ENCODE measurements at regions not wholly inside any gene's neighbourhood (a gene's known extent, or its start where the extent isn't known, plus 50 kb on each side); places are given as distances from the start of the nearest gene placed in this dataset.
"Not testable (repeated sequence)": the region's sequence is repeated elsewhere in the genome, so short reads cannot be mapped to it uniquely, and the experiment has no call there.

DNA sequence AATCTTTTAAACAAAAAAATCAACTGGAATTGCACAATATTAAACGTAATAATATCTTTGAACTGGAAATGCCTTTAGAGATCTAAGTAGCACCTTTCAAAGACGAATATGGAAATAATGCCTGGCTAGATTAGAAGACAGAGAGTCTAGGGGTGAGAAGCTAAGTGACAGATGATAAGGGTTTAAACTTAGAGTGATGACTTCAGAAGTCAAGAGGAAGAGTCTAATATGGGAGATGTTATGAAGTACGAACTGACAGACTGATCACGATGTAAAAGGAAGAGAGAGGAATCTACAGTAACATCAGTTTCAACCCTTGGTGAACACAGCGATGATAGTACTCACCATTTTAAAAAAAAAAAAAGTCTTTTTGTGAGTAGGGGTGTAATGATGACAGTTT is 57.9 kb downstream of the HINT1 start:
- DNase-seq = no peak

DNA sequence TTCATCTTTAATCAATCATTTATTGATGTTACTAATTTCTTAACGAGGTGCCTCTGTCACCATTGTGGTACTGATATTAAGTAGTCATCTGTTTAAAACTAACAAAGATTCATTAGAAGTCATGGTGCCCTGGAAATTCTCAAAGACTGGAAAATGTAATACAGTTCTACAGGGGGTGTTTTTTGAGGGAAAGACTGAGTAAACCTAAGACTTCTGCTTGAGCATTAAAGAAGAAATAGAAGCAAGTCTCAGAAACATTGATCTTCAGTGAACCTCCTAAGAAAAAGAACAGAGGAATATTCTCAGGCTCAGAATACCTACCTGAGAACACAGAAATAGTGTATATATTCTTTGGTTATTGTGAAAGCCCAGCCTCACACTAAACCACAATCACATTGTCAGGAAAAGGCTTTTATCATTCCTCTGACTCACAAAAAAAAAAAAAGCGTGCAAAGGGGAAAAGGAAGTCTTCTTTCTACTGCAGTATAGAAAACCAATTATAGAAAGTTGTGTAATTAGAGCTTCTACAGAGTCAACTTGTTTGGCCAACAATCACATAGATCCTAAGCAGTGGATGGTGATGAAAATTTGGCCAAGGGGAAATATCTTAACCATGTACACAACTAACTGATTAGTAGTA is 60.8 kb downstream of the HINT1 start:
- no peak for DNase-seq

DNA sequence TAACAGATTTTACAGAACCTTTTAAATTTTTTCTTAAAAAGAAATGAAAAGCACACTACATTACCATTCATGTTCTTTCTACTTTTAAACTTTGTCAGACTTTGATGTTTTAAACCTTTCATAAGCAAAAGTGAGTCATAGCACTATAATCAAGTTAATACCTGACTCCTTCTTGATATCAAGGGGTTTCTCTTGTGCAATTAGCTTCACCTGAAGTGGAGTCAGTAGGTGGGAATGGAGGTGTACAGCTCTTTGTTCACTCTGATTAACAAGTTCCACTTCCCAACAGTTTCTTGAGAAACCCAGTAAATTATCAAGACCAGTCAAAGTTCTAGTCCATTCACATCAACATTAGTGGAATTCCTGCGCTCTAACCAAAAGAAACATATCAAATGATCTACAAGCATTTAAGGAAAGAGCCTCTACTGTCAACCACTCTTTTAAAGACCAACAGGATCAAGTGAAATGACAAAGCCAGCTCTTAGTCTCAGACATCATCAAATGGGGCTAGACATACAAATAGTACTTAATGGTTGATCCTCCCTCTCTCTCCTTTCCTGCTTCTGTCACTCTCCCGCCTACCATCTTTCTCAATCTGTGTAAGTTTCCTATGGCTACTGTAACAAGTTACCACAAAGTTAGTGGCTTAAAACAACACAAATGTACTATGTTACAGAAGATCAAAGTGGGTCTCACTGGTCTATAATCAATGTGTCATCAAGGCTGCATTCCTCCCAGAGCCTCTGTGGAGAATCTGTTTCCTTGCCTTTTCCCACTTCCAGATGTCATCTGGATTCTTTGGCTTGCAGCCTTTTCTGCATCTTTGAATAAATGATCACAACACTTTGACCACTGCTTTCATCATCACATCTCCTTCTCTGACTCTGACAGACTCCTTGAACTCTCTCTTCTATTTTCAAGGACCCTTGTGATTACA is 68.0 kb downstream of the HINT1 start:
- DNase-seq = no peak

DNA sequence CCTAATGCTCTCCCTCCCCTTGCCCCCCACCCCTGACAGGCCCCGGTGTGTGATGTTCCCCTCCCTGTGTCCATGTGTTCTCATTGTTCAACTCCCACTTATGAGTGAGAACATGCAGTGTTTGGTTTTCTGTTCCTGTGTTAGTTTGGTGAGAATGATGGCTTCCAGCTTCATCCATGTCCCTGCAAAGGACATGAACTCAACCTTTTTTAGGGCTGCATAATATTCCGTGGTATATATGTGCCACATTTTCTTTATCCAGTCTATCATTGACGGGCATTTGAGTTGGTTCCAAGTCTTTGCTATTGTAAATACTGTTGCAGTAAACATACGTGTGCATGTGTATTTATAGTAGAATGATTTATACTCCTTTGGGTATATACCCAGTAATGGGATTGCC is 69.5 kb downstream of the HINT1 start:
- DNase-seq = not testable (repeated sequence)

- no peak for DNase-seq
These were observed 80.6 kb downstream of the HINT1 start for GRCh38 chr5:131084436-131084835.

DNA sequence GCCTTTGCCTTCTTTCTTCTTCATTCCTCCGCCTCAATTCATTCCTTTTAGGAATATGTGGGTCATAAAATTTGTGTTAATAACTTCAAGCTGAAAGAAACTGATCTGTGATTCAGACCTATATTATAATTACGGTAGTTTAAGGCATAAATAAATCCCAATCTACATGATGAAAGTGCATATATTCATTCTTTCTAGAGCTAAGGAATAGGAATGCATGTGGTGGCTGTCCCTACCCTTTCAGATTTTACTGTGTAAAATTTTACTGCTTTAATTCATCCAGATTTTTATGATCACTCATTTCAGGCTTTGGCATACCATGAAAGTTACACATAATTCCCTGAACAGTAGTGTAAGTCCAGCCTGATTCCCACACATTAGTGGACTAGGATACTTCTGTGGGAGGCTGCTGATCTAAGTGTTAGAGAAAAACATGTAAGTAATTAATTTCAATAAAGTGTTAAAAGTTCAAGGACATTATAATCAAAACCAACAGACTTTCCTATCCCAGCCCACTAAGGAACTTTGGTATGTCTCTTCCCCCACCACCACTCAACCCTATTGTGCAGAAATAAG is 83.1 kb downstream of the HINT1 start:
- DNase-seq = no peak

- DNase-seq = no peak
These were observed 83.7 kb downstream of the HINT1 start for GRCh38 chr5:131081374-131081773.

DNA sequence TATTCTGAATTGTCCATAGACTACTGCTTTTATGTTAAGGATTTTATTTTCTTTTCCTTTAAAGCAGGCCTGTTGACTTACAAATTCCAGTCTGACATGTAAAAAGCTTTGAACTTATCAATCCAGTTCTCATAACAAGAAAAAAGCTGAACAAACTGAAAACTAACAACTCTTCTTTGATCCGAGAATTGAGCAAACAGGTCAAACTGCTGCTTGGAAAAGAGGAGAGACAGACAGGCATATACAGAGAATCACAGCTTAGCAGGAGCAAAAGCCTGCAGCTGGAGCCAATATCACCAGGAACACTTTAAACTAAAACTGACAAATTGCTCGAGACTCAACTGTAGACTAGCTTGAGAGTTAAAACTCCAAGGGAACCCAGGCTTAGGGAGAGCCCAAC is 85.8 kb downstream of the HINT1 start:
- no peak for DNase-seq

GRCh38 chr5:131068893-131069643 is 96.0 kb downstream of the HINT1 start:
- peak; percentile 60 for DNase-seq

- no peak for DNase-seq
These were observed 97.0 kb downstream of the HINT1 start for GRCh38 chr5:131068076-131068475.

DNA sequence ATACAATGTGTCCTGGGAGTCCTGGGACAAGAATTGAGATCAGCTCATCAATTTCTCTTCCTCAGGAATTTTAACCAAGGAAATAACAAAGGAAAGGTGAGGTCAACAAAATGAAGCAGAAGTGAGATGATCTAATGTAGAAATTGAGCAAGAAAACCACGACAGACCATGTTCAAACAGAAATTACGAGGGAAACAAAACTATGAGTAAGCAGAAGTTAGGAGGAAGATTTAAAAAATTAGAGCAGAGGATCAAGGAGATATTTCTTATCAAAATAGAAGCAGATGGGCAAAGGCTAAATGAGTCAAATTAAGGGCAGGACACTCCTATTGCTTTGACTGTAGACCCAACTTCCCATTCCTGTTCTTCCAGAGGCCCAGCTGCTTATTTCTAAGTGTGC is 97.4 kb downstream of the HINT1 start:
- DNase-seq = no peak

DNA sequence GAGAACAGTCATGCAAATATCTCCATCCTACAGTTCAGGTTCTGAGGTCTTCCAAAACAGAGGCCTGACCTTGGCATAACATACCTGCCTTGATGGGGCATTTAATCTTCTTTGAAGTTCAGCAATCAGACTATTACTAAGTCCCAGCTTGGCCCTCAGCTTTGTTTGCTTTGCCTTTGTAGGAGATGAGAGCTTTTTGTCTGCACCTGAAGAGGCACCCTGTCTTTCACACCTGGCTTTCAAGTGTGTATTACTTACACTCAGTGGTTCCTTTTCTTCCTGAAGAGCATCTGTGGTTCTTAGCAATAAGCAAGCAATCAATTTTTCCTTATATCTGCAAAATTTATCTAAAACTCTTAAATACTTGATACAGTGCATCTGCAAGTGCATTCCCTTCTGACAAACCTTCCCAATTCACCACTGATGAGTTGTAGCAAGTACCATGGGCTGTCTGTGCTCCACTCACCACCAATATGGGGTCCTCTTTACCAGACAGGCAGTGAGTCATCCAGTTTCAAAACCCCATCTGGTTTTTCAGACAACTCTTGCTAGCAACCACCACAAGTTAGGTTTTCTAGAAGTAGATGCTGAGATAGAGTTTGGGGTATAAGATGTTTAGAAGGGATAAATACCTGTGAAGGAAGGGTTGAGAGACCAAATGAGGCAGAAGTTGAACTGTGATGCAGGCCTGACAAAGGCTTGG is 100.2 kb downstream of the HINT1 start:
- DNase-seq = peak; percentile 11

DNA sequence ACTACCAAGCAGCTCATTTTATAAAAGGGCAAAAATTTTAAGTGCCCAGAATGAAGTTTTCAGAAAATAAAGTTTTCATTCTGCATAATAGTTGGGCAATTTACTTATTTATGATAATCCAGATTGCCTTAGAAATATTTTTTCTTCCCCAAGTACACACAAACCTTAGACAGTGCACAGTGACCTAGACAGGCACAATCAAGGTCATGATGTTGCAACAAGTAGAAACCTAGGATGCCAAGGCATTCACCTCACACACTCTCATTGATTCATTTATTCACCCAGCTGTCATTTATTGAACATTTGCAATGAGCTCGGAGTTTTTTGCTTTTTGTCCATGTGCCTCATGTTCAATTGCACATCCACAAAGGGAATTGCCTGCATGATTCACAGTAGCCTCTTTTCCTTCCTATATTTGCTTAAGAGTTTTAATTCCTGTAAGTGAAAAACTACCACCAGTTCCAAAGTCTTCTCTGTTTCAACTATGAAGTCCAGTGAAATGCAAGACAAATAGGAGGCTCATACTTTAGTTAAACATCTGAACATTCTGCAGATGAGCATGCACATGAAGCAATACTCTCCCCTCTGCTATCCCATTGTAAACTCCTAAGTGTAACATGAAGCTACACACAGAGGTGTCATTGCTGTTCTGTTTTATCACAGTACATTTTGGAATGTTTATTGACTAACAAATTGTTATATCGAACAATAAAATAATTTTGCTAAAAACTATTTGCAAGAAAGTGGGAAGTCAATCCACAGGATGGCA is 122.9 kb downstream of the HINT1 start:
- no peak for DNase-seq

DNA sequence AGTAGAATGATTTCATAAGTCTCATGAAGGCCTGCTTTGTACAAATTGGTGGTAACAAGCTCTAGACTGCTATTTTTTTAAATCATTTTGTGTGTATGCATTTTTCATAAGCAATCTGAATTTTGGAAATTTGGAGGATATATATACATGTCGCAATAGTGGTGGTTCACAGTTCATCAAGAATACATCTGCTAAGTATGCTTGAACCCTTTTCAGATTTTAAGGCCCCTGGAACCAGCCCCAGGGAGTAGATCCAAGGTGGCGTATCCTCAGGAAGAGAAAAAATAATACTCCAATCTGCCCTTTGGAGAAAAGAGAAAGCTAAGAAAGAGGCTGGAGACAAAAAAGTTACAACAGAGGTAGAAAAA is 141.6 kb downstream of the HINT1 start:
- DNase-seq = no peak

- no peak for DNase-seq
These were observed 142.1 kb downstream of the HINT1 start for GRCh38 chr5:131022811-131023497.

GRCh38 chr5:131021646-131022045 is 143.4 kb downstream of the HINT1 start:
- DNase-seq = no peak

DNA sequence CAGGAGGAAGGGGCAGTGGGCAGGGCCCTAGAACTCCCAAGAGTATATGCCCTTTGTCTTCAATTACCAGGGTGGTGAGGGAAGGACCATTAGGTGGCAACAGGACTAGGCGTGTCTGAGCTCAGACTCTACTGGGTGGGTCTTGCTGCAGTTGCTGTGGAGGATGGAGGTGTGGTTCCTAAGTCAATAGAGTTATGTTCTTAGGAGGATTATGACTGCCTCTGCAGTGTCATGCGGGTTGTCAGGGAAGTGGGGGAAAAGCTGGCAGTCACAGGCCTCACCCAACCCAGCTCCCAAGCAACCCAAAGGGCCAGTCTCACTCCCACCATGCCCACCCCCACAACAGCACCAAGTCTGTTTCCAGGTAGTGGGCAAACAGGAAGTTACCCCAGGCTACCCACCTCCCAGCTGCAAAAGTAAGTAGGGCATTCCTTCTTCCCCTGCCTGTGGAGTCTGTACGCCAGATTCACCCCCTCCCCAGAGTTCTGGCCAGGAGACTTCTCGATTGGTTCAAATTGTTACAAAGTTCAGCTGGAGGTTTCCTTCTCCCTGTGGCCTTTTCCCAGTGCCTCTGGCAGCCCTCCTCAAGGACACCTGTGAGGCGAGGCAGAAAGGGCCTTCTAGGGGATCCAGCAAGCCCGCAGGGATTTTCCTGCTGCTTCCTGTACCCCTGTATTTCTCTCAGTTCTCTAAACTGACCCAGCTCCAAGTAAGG is 145.3 kb downstream of the HINT1 start:
- no peak for DNase-seq

- DNase-seq = no peak
These were observed 145.9 kb downstream of the HINT1 start for GRCh38 chr5:131019111-131019510.

GRCh38 chr5:131008329-131008728 is 156.7 kb downstream of the HINT1 start:
- no peak for DNase-seq

DNA sequence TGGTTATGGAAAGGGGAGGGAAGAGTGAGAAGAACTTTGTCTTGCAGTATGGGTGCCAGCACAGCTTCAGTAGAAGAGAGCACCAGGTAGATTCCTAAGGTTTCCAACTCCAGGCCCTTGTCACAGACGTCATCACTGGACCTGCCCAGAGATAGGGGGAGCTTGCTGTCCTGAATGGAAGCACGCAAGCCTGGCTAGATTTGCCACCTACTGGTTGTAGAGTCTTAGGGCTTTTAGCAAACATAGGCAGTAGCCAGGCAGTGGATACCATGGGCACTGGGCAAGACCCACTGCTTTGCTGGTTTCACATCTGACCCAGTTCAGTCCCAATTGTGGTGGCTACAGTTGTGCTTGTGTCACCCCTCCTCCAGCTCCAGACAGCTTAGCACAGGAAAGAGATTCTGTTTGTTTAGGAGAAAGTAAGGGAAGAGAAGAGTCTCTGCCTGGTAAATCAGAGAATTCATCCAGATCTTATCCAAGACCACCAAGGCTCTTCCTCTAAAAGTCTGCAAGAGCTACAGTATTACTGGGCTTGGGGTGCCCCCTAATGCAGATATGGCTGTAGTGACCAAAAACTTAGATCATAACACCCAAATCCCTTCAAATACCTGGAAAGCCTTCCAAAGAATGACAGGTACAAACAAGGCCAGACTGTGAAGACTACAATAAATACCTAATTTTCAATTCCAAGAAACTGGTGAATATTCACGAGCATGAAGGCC is 158.9 kb downstream of the HINT1 start:
- DNase-seq = no peak
